ENCODE measurements at regions not wholly inside any gene's neighbourhood (a gene's known extent, or its start where the extent isn't known, plus 50 kb on each side); places are given as distances from the start of the nearest gene placed in this dataset.

DNA sequence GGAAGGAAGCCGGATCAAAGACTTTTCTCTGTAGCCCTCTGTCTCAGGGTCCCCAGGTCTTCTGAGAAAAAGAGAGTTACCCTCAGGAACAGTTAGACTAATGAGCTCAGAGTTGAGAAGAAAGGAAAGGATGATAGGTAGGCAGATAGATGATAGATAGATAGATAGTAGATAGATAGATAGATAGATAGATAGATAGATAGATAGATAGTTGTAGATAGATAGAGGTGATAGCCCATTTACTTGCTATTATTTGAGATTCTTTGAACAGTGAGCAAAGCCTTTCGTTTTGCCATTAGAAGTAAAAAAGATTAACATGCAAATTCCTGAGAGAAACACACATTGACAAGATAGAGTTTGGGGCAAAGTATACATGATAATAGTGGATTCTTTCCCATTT, 86.9 kb upstream of the KIT start:
- no peak for DNase-seq (ENCODE audit: low read depth)
- TF ChIP-seq, protein P1, sequence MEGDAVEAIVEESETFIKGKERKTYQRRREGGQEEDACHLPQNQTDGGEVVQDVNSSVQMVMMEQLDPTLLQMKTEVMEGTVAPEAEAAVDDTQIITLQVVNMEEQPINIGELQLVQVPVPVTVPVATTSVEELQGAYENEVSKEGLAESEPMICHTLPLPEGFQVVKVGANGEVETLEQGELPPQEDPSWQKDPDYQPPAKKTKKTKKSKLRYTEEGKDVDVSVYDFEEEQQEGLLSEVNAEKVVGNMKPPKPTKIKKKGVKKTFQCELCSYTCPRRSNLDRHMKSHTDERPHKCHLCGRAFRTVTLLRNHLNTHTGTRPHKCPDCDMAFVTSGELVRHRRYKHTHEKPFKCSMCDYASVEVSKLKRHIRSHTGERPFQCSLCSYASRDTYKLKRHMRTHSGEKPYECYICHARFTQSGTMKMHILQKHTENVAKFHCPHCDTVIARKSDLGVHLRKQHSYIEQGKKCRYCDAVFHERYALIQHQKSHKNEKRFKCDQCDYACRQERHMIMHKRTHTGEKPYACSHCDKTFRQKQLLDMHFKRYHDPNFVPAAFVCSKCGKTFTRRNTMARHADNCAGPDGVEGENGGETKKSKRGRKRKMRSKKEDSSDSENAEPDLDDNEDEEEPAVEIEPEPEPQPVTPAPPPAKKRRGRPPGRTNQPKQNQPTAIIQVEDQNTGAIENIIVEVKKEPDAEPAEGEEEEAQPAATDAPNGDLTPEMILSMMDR (conservative IDR thresholded peaks at IDR 0.05; ENCODE audit: control insufficient read depth, insufficient read depth, low read depth, low read length) = no peak
- no peak overlapping the region for H3K4me3 ChIP-seq (ENCODE audit: control insufficient read depth, low read depth, low read length)

DNA sequence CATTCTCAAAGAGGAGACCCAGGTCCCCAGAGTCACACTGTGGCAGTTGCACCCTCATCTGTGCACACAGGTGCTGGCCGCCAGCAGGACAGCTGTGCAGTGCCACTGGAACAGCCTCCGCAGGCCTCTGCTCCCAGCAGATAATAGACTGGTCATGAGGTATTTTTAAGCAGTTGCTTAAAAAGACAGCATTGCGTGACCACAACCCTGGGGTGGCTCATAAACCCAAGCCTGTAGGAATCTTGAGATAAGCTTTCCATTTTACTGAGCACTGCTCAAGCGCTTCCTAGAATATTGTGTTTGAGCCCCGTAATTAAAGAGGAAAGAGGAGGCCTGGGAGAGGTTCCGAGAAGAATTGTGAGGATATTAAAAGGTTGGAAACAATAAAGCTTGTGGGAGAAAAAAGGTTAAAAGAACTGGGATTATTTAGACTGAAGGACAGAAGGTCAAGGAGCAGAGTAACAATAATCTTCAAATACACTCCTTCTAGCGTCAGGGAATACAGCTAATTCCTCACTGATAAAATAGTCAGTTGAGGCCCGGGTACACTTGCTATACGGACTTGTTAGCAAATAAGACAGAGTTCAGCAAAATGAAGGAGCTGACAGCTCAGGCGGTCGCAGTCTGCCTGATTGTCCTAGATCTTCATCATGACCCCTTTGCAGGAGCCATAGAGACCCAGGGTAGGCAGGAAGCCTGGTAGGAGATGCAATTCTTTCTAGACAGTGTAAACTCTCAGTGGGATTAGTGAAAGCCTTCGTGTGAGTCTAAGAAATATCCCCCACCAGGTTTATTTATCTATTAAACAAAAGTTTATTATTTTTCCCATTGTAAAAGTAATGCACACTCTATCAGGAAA, 86.2 kb upstream of the KIT start:
- DNase-seq (ENCODE audit: low read depth) = no peak
- H3K4me3 ChIP-seq (ENCODE audit: control insufficient read depth, low read depth, low read length) = no peak overlapping the region
- TF ChIP-seq, protein P1 (conservative IDR thresholded peaks at IDR 0.05; ENCODE audit: control insufficient read depth, insufficient read depth, low read depth, low read length) = no peak

DNA sequence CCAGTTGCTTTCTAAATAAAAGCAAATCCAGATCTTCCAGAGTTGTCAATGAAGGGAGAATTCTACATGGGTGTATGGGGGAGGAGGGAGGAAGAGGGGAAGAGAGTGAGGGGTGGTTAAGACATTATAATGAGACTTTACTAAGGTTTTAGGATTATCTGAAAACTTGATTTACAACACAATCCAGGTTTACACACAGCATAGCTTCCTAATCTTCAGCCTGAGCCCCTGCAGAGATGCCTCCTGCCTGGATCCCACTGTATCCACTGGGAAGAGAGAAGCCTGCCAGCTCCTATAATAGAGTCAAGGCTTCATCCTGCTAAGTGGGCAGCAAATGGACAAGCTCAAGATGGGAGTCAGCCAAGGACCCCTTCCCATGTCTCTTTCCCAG, 85.6 kb upstream of the KIT start:
- H3K4me3 ChIP-seq (ENCODE audit: control insufficient read depth, low read depth, low read length) = no peak overlapping the region
- no peak for DNase-seq (ENCODE audit: low read depth)
- TF ChIP-seq, protein P1 (conservative IDR thresholded peaks at IDR 0.05; ENCODE audit: control insufficient read depth, insufficient read depth, low read depth, low read length) = no peak

DNA sequence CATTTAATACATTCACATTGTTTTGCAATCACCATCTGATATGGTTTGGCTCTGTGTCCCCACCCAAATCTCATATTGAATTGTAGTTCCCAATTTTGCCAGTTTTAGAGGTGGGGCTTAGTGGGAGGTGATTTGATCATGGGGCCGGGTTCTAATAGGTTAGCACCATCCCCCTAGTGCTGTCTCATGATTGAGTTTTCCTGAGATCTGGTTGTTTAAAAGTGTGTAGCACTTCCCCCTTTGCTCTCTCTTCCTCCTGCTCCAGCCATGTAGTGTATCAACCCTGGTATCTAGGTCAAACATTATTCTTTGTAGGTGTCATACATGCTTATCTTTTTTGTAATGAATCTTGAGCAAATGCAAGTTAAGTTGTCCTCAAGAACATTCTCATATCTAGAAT, 83.3 kb upstream of the KIT start:
- DNase-seq (ENCODE audit: low read depth) = no peak
- TF ChIP-seq, protein P1 (conservative IDR thresholded peaks at IDR 0.05; ENCODE audit: control insufficient read depth, insufficient read depth, low read depth, low read length) = no peak
- no peak overlapping the region for H3K4me3 ChIP-seq (ENCODE audit: control insufficient read depth, low read depth, low read length)

DNA sequence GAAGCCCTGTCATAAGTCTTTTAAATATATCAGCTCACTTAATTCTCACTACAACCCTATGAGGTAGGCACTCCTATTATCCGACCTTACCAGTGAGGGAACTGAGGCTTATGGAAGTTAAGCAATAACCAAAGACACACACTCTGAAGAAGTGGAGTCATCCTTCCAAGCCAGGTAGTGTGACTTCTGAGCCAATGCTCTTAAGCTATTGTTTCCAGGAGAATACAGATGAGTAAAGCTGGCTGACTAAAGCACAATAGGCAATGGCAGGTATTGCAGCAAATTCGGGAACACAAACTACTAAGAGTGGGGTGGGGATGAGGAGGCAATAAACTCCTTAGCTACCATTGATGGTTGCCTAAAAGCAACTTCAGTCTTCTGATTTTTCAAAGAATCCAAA, 81.8 kb upstream of the KIT start:
- TF ChIP-seq, protein P1 (conservative IDR thresholded peaks at IDR 0.05; ENCODE audit: control insufficient read depth, insufficient read depth, low read depth, low read length) = no peak
- H3K4me3 ChIP-seq (ENCODE audit: control insufficient read depth, low read depth, low read length) = no peak overlapping the region
- no peak for DNase-seq (ENCODE audit: low read depth)

DNA sequence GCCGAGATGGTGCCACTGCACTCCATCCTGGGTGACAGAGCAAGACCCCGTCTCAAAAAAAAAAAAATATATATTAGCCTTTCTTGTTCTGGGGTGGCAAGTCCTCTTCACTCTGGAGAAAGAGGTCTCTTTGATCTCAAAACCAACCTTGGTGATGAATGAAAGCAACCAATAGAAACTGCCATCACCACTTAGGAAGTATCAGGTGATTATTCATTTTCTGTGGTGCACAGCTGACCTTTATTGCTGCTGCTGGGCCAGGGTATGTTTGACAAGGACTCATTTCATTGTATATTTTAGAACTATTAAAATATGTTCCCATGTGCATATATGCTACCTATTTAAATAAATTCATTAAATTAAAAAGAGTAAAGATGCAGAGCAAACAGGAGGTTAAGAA, 76.0 kb upstream of the KIT start:
- H3K4me3 ChIP-seq (ENCODE audit: control insufficient read depth, low read depth, low read length) = no peak overlapping the region
- DNase-seq (ENCODE audit: low read depth) = no peak

More for the DNA sequence above, 76.0 kb upstream of the KIT start:
- TF ChIP-seq, protein P1 (conservative IDR thresholded peaks at IDR 0.05; ENCODE audit: control insufficient read depth, insufficient read depth, low read depth, low read length) = no peak

Measured in fibroblast of mammary gland (primary cell).